ENCODE measurements at regions not wholly inside any gene's neighbourhood (a gene's known extent, or its start where the extent isn't known, plus 50 kb on each side); places are given as distances from the start of the nearest gene placed in this dataset.
"Not testable (repeated sequence)": the region's sequence is repeated elsewhere in the genome, so short reads cannot be mapped to it uniquely, and the experiment has no call there.

- no peak for DNase-seq
These were observed 442.9 kb downstream of the MID1IP1 start for GRCh38 chrX:39244147-39244546.

- no peak for DNase-seq
These were observed 443.8 kb downstream of the MID1IP1 start for GRCh38 chrX:39245024-39245423.

- no peak for DNase-seq
These were observed 446.3 kb downstream of the MID1IP1 start for GRCh38 chrX:39247536-39247935.

GRCh38 chrX:39248330-39248729, 447.1 kb downstream of the MID1IP1 start:
- DNase-seq = no peak

- no peak for DNase-seq
These were observed 448.7 kb downstream of the MID1IP1 start for GRCh38 chrX:39249999-39250398.

GRCh38 chrX:39251995-39252394, 450.7 kb downstream of the MID1IP1 start:
- DNase-seq = no peak

GRCh38 chrX:39253551-39253950, 452.3 kb downstream of the MID1IP1 start:
- DNase-seq = no peak

- DNase-seq = no peak
These were observed 457.1 kb downstream of the MID1IP1 start for GRCh38 chrX:39258331-39258730.

- DNase-seq = no peak
These were observed 459.7 kb downstream of the MID1IP1 start for GRCh38 chrX:39260965-39261364.

- peak; percentile 55 for DNase-seq
These were observed 460.3 kb downstream of the MID1IP1 start for GRCh38 chrX:39261446-39262147.

- DNase-seq = no peak
These were observed 461.4 kb downstream of the MID1IP1 start for GRCh38 chrX:39262641-39263040.

- DNase-seq = no peak
These were observed 462.8 kb downstream of the MID1IP1 start for GRCh38 chrX:39264023-39264422.

- no peak for DNase-seq
These were observed 465.9 kb downstream of the MID1IP1 start for GRCh38 chrX:39267176-39267575.

- no peak for DNase-seq
These were observed 466.9 kb downstream of the MID1IP1 start for GRCh38 chrX:39268207-39268606.

GRCh38 chrX:39275500-39276068, 474.3 kb downstream of the MID1IP1 start:
- DNase-seq = no peak

- DNase-seq = not testable (repeated sequence)
These were observed 476.6 kb downstream of the MID1IP1 start for GRCh38 chrX:39277685-39278390.

GRCh38 chrX:39283239-39283638, 482.0 kb downstream of the MID1IP1 start:
- DNase-seq = no peak

GRCh38 chrX:39288592-39288991, 487.3 kb downstream of the MID1IP1 start:
- DNase-seq = no peak

GRCh38 chrX:39289827-39290226, 488.6 kb downstream of the MID1IP1 start:
- no peak for DNase-seq

GRCh38 chrX:39293203-39293602, 491.9 kb downstream of the MID1IP1 start:
- DNase-seq = no peak

GRCh38 chrX:39296472-39296871, 495.2 kb downstream of the MID1IP1 start:
- no peak for DNase-seq

GRCh38 chrX:39298821-39299220, 497.6 kb downstream of the MID1IP1 start:
- no peak for DNase-seq

- no peak for DNase-seq
These were observed 498.4 kb downstream of the MID1IP1 start for GRCh38 chrX:39299615-39300014.

- peak; percentile 82 for DNase-seq
These were observed 499.8 kb downstream of the MID1IP1 start for GRCh38 chrX:39301036-39301435.
